D721Med (cell line): ENCODE measurements at regions not wholly inside any gene's neighbourhood (a gene's known extent, or its start where the extent isn't known, plus 50 kb on each side); places are given as distances from the start of the nearest gene placed in this dataset.
A peak's percentile ranks its signal among the peaks of the same experiment; 100 is the strongest.

ENCODE experiments used
- DNase-seq: peaks from one replicate; pipeline ENCODE4 v3.0.0; 2011; ENCODE audit warnings: low spot score; ENCODE audit not compliant: insufficient read length
- FAIRE-seq: peaks from 2 replicates; lab custom pipeline; 2011; peaks lifted over from hg19 to GRCh38; lab: Jason Lieb, UNC
- TF ChIP-seq, protein P1 (sequence below): IDR thresholded peaks from 2 replicates; pipeline ENCODE4 v1.5.1; 2012; ENCODE audit warnings: mild to moderate bottlenecking, control low read depth; ENCODE audit not compliant: insufficient read depth; ENCODE audit errors: missing control alignments

DNA sequence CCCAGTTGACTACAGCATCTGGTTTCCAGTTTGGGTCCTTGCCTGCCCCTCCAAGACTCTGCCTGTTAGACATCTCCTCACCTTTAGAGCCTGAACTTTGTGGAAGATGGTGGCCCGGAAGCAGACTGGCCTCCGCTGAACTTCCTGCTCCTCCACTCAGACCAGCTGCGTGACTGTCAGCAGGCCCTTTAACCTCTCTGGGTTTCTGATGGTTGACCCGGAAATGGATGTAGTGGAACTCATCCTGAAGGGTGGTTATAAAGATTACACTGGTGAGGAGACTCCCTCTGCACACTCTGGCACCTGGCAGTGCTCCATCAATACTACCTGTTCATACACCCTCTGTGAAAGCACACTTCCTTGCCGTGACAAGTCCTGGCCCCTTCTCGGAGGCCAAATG is 151.9 kb upstream of the TLE3 start:
- TF ChIP-seq, protein P1, sequence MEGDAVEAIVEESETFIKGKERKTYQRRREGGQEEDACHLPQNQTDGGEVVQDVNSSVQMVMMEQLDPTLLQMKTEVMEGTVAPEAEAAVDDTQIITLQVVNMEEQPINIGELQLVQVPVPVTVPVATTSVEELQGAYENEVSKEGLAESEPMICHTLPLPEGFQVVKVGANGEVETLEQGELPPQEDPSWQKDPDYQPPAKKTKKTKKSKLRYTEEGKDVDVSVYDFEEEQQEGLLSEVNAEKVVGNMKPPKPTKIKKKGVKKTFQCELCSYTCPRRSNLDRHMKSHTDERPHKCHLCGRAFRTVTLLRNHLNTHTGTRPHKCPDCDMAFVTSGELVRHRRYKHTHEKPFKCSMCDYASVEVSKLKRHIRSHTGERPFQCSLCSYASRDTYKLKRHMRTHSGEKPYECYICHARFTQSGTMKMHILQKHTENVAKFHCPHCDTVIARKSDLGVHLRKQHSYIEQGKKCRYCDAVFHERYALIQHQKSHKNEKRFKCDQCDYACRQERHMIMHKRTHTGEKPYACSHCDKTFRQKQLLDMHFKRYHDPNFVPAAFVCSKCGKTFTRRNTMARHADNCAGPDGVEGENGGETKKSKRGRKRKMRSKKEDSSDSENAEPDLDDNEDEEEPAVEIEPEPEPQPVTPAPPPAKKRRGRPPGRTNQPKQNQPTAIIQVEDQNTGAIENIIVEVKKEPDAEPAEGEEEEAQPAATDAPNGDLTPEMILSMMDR, result no peak
- DNase-seq, result no peak
- no peak for FAIRE-seq

DNA sequence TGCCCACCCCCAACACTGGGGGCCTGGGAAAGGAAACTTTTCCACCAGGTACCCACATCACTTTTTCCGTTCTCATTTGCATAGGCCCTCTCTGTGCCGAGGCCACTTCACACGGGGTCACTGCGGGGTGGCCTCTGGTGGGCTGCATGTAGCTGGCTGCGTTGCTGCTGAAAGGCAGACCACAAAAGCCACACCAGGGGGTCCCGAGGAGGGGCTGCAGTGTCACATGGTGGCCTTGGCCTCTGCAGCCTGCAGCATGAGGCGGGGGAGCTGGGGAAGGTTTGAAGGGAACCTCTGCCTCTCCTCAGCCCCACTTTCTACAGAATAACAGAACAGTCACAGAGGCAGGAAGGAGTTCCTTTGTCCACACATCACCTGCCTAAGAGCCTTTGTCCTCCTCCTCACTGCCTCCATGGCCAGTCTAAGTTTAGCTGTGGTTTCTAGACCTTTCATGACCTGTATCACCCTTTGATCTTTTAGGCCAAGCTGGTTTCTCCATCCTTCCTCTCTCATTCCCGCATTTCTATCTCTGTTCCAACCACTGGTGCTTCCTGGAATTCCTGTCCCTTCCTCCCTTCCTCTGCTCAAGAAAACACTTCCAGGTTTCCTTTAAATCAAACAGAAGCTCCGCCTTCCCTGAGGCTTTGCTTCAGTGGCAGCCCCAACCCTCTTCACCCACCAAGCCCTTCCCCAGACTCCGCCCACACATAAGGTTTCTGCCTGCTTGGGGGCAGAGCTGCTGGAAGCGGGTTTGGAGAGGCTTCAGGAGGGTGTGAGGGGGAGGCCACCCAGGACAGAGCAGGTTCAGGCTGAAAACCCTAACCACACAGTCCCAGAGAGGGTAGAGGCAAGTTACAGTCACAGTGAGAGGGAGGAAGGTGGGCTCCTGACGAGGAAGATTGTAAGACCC is 150.7 kb upstream of the TLE3 start:
- FAIRE-seq (no peak), DNase-seq (peak; percentile 67)
- TF ChIP-seq, protein P1, result no peak

DNA sequence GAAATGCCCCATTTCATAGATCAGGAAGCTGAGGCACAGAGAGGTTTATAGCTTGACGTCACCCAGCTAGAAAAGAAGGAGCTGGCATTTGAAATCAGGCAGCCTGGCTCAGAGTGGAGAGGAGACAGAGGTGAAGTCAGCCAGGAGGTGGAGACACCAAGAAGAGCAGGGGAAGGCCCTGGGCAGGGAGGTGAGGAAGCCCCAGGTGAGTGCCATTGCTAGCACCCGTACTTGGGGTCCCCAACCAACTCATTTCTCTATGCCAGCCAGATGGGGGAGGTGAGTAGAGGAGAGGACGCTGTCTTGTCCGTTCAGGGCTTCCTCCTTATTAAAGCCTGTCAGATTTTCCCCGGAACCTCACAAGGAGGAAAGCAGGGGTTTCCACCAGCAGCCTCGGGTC is 149.6 kb upstream of the TLE3 start:
- TF ChIP-seq, protein P1, result no peak
- no peak for FAIRE-seq
- DNase-seq, result no peak

DNA sequence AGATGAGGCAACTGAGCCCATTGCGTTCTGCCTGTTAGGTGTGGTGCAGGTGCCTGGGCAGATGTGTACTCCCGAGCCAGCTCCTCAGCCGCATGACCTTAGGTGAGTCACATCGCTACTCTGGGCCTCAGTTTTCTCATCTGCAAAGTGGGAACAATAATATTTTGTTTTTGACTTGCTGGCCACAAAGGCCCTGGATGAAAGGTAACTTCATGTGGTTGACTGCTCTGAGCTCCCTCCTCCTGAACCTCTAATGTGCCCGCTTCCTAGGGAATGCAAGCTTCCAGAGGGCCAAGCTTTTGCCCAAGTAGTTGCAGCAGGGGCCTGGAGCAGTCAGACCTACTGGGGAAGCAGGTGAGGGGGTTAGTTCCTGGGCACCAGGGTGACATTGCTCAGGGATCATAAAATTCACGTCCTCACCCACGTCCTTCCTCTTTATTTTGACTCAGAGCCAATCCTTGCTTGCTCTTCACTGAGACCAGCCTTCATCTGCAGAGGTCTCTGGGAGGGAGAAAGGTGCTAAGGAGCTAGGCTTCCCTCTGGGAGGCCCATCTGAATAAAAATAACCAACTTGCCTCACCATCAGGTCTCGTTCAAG is 149.0 kb upstream of the TLE3 start:
- DNase-seq, result no peak
- FAIRE-seq, result no peak
- TF ChIP-seq, protein P1, result no peak

DNA sequence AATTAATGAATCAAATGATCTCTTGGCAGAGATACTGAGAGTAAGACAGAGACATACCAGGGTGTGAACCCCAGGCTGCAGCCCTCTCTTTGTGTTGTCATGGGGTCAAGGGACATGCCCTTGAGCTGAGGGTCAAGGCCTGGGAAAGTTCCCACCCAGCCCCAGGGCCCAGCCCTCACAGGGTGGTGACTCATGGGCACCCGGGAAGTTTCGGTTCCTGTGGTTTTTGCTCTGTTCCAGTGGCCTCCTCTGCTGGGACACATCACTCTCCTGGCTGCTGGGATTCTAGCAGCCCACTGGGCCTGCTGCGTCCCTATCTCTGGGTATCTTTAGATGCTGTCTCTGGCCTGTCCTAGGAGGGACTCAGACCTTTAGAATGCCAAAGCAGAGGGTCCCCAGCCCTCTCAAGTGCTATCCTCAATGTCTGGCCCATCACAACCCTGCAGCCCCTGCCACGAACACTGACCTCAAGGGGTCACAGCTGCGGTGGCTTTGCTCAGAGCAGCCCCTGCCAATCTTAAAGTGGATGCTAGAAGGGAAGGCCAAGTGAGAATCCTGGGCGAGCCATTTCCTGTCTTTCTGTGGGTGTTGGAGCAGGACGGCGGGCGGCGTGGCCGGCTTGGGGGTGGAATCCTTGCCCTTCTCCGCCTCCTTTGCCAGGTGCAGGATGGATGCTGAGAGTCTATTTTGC is 148.4 kb upstream of the TLE3 start:
- FAIRE-seq (no peak), DNase-seq (no peak)
- TF ChIP-seq, protein P1, result no peak

DNA sequence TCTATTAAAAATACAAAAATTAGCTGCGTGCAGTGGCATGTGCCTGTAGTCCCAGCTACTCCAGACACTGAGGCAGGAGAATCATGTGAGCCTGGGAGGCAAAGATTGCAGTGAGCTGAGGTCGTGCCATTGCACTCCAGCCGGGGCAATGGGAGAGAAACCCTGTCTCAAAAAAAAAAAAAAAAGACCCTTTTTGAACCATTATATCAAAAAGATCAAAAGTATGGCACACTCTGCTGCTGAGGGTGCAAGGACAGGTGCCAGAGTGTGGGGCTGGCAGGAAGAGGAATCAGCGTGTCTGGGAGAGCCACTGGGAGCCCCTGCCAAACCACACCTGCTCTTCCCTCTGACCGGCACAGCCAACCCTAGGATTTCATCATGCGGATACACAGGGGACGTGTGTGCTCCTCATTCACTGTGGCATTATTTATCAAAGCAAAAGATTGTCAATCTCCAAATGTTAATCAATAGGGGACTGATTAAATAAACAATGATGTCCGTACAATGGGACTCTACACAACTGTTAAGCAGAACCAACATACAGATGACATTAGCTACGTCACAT is 147.3 kb upstream of the TLE3 start:
- TF ChIP-seq, protein P1, result no peak
- FAIRE-seq, result no peak

More for the DNA sequence above, 147.3 kb upstream of the TLE3 start:
- no peak for DNase-seq
